ENCODE measurements at regions not wholly inside any gene's neighbourhood (a gene's known extent, or its start where the extent isn't known, plus 50 kb on each side); places are given as distances from the start of the nearest gene placed in this dataset.
A peak's percentile ranks its signal among the peaks of the same experiment; 100 is the strongest.
"Not testable (repeated sequence)": the region's sequence is repeated elsewhere in the genome, so short reads cannot be mapped to it uniquely, and the experiment has no call there.

DNA sequence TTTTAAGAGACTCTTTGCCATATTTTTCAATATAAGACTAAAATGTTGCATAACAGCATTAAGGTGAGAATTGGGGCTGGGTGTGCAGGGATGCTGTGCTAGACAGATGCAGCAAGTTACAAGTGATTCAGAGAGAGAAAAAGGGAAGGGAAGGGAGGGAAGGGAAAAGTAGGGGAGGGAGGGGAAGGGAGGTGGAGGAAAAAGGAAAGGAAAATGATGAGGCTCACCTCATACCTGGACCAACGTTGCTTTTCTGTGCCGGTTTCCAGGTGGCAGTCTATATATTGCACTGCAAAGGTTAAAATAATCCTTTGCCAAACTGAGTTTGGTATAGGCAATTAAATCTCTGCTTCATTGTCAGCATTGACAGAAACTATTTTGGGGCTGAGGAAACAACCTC is 155.4 kb upstream of the LAMA2 start:
- in situ Hi-C loops (cut with HindIII; ENCODE audit: low pct_unique_long_range_greater_than_20kb, low sequenced_read_pairs), result no loop called here
- TF ChIP-seq JUND (IDR thresholded peaks at IDR 0.05; ENCODE audit: low read depth), result no peak
- DNase-seq (ENCODE audit: low read depth in 1 of 2, low spot score in 1 of 2), result no peak

DNA sequence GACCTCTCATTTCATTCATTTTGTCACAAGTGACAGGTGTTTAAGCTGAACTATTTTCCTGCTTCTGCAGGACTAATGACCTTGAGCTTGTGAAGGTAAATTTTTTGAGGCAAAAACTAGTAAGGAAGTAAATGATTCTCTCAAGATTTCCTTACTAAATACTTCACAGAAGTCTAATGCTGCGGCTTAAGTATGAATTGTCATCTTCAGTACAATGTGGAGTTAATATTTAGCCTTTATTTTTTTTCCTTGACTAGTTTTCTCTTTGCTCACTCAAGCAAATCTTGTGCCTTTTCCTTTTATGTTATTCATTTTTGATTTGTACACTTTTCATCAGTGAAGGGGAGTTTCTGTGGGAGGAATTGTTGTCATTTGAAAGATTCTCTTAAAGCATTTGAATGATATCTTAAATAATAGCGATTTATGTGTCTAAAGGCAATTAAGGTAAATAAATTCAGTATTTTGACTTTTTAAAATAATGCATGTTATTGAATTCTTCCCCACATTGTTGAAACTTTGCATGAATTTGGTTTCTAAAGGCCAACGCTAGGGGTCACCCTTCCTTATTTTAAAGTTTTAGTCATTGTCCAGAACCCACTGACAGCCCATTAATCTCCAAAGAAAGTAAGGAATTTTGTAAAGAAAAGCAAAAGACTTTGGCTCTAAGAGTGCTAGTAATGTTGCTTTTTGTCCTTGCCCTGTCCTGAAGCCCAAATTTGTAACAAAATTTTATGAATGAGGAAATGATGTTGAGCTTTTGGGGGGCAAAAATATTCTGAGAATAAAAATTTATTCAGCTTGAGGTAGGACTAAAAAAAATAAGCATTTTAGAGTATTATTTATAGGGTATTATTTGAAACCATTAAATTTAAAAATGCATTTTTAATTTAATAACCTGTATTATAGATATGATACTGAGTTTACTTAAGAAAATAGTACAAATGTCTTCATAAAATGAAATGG is 157.4 kb upstream of the LAMA2 start:
- no peak for TF ChIP-seq JUND (IDR thresholded peaks at IDR 0.05; ENCODE audit: low read depth)
- in situ Hi-C loops (cut with HindIII; ENCODE audit: low pct_unique_long_range_greater_than_20kb, low sequenced_read_pairs), result no loop called here
- DNase-seq (ENCODE audit: low read depth in 1 of 2, low spot score in 1 of 2), result peak in 1 of 2 experiments; percentile 29

DNA sequence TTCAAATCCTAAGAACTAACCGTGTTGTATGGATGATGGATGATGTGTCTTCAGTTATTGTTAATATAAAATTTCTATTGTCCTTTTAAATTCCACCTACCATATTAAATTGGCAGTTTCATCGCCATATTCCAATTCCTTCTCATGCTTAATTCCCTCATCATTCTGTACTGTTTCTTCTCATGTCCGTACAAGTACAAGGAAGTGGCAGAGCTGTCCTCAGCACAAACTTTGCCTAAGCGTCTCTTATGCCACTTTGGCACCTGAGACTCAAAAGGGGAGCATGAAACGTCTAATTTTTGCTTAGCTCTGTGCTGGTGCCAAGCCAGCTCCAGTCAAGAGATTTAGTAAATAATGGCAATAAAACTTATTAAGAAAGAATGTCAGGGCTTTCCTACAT is 158.2 kb upstream of the LAMA2 start:
- no peak for DNase-seq (ENCODE audit: low read depth in 1 of 2, low spot score in 1 of 2)
- in situ Hi-C loops (cut with HindIII; ENCODE audit: low pct_unique_long_range_greater_than_20kb, low sequenced_read_pairs), result no loop called here
- TF ChIP-seq JUND (IDR thresholded peaks at IDR 0.05; ENCODE audit: low read depth), result no peak

DNA sequence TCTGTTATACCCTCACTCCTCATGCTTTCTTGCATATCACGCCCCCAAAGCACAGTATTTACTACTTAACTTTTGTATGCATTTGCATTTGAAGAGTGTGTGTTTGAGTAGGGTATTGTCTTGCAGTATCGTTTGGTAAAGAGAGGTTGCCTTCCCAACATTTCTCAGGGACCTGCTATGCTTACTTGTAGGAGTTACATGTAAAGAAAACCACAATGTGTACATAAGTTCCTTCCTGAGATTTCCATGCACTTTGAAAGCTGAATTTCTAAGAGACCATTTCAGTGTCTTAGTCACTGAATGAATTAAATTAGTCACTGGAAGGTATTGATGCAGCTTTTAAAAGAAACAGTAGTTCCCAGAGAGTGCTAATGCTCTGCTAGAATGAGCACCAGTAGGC is 159.3 kb upstream of the LAMA2 start:
- no peak for TF ChIP-seq JUND (IDR thresholded peaks at IDR 0.05; ENCODE audit: low read depth)
- DNase-seq (ENCODE audit: low read depth in 1 of 2, low spot score in 1 of 2), result no peak
- in situ Hi-C loops (cut with HindIII; ENCODE audit: low pct_unique_long_range_greater_than_20kb, low sequenced_read_pairs), result no loop called here

DNA sequence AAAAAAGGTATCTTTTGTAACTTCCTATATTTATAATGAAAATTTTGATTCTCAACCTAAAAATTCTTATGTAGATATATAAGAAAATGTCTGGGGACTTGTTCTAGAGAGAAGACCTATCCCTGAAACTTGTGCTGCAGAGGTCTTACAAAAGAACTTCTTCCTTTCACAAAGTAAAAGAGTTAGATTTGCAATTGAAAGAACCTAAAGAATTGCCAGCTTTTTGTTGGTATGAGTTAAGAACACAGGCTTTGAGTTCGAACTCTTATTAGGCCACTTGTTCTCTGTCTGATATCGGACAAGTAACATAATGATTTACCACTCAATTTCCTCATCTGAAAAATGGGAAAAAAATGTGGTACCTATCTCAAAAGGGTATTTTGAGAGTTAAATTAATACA is 162.0 kb upstream of the LAMA2 start:
- in situ Hi-C loops (cut with HindIII; ENCODE audit: low pct_unique_long_range_greater_than_20kb, low sequenced_read_pairs), result no loop called here
- DNase-seq (ENCODE audit: low read depth in 1 of 2, low spot score in 1 of 2), result no peak
- TF ChIP-seq JUND (IDR thresholded peaks at IDR 0.05; ENCODE audit: low read depth), result no peak

DNA sequence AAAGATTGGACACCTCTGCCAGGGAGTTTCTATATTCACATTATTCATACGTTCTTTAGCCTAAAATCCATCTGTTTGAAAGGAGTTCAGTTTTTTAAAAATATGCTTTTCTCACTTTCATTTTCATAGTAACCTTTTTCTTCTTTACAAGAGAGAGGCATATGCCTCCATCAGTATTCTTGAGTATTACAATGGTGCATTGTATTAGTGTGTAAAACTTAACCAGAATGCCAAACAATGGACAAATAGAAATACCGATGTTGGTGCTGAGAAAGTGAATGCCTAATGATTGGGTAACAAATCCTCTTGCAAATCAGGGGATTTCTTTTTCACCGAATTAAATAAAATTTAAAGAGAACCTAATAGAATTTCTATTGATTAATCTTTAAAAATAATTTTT is 163.2 kb upstream of the LAMA2 start:
- in situ Hi-C loops (cut with HindIII; ENCODE audit: low pct_unique_long_range_greater_than_20kb, low sequenced_read_pairs), result no loop called here
- TF ChIP-seq JUND (IDR thresholded peaks at IDR 0.05; ENCODE audit: low read depth), result no peak
- no peak for DNase-seq (ENCODE audit: low read depth in 1 of 2, low spot score in 1 of 2)

DNA sequence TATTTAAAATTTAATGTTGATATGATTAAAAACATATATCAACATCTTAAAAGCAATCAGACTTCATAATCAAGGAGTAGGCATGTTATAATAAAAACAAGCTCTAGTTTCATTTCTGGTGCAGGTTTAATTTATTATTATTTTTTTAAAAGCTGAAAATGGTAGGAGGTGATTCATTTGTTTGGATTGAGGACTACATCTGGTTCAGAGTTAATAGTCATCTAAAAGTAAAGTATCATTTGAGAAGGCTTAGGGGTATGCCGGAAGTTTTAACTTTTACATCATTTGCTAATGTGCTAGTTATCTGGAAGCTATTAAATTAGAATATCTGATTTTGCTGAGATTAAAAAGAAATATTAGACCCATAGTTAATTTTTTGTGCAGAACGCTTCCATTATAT is 169.5 kb upstream of the LAMA2 start:
- no peak for TF ChIP-seq JUND (IDR thresholded peaks at IDR 0.05; ENCODE audit: low read depth)
- DNase-seq (ENCODE audit: low read depth in 1 of 2, low spot score in 1 of 2), result no peak
- in situ Hi-C loops (cut with HindIII; ENCODE audit: low pct_unique_long_range_greater_than_20kb, low sequenced_read_pairs), result no loop called here

DNA sequence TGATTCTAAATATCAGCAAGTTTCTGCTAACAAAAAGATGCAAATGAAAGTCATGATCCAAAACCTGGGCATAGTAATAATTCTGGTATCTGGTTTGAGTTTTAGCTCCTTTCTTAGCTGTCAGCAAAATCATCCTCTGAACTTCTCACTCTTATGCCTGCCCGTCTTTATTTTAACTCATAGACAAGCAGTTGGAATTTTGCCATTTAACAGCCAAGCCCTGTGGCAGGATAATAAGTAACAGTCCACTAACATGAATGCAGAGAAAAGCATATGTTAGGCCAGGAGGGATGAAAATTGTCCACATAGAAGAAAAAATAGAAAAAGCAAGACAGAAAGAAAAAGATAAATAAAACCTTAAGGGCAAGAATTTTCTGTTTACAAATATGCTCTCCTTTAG is 170.0 kb upstream of the LAMA2 start:
- in situ Hi-C loops (cut with HindIII; ENCODE audit: low pct_unique_long_range_greater_than_20kb, low sequenced_read_pairs), result no loop called here
- no peak for TF ChIP-seq JUND (IDR thresholded peaks at IDR 0.05; ENCODE audit: low read depth)
- no peak for DNase-seq (ENCODE audit: low read depth in 1 of 2, low spot score in 1 of 2)

DNA sequence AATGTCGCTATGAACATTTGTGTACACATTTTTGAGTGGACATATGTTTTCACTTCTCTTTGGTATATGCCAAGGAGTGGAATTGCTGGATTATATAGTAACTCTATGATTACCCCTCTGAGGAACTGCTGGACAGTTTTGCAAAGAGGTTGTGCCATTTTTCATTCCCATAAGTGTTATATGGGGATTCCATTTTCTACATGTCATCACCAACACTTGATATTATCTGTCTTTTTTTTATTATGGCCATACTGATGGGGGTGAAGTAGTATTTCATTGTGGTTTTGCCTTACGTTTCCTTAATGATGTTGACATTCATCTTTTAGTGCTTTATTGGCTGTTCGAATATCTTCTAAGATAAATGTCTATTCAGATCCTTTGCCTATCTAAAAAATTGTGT is 171.8 kb upstream of the LAMA2 start:
- no peak for DNase-seq (ENCODE audit: low read depth in 1 of 2, low spot score in 1 of 2)
- TF ChIP-seq JUND (IDR thresholded peaks at IDR 0.05; ENCODE audit: low read depth), result no peak
- in situ Hi-C loops (cut with HindIII; ENCODE audit: low pct_unique_long_range_greater_than_20kb, low sequenced_read_pairs), result no loop called here

DNA sequence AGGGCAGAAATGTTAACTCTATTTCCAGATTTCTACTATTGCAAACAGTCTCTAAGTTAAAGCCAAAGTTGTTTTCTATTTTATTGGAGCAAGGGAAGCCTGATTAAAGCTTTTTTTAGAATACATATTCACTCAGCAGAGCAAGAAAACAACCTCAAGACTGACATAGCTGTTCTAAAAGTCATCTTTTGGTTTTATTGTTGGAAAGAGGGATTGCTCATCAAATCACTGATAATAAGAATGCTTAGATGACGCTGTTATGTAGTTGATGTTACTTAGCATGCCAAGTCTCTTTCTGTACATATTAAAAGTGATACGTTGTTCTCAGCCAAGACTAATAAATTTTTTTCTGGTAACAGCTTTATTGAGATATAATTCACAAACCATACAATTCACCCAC is 172.6 kb upstream of the LAMA2 start:
- no peak for TF ChIP-seq JUND (IDR thresholded peaks at IDR 0.05; ENCODE audit: low read depth)
- in situ Hi-C loops (cut with HindIII; ENCODE audit: low pct_unique_long_range_greater_than_20kb, low sequenced_read_pairs), result no loop called here
- DNase-seq (ENCODE audit: low read depth in 1 of 2, low spot score in 1 of 2), result no peak

DNA sequence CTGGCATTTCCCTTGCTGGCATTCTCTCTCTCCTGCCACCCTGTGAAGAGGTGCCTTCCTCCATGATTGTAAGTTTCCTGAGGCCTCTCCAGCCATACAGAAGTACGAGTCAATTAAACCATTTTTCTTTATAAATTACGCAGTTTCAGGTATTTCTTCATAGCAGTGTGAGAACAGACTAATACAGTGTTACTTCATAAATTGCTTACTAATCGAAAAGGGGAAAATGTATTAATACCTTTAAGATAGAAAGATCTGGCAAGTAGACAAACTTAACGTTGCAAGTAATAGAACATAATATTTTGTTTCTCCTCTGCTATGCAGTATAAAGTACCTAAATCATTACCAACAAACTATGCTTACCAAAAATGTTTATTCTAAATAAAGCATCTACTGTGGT is 178.3 kb upstream of the LAMA2 start:
- in situ Hi-C loops (cut with HindIII; ENCODE audit: low pct_unique_long_range_greater_than_20kb, low sequenced_read_pairs), result no loop called here
- no peak for TF ChIP-seq JUND (IDR thresholded peaks at IDR 0.05; ENCODE audit: low read depth)
- DNase-seq (ENCODE audit: low read depth in 1 of 2, low spot score in 1 of 2), result no peak

DNA sequence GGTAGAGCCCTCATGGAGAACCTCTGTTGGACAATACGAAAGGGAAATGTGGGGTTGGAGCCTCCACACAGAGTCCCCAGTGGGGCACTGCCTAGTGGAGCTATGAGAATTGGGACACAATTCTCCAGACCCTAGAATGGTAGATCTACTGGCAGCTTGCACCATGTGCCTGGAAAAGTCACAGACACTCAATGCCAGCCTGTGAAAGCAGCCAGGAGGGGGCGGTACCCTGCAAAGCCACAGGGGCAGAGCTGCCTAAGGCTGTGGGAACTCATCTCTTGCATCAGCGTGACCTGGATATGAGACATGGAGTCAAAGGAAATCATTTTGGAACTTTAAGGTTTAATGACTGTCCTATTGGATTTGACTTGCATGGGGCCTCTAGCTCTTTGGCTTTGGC is 179.1 kb upstream of the LAMA2 start:
- DNase-seq (ENCODE audit: low read depth in 1 of 2, low spot score in 1 of 2); in situ Hi-C loops (cut with HindIII; ENCODE audit: low pct_unique_long_range_greater_than_20kb, low sequenced_read_pairs): not testable (repeated sequence)

DNA sequence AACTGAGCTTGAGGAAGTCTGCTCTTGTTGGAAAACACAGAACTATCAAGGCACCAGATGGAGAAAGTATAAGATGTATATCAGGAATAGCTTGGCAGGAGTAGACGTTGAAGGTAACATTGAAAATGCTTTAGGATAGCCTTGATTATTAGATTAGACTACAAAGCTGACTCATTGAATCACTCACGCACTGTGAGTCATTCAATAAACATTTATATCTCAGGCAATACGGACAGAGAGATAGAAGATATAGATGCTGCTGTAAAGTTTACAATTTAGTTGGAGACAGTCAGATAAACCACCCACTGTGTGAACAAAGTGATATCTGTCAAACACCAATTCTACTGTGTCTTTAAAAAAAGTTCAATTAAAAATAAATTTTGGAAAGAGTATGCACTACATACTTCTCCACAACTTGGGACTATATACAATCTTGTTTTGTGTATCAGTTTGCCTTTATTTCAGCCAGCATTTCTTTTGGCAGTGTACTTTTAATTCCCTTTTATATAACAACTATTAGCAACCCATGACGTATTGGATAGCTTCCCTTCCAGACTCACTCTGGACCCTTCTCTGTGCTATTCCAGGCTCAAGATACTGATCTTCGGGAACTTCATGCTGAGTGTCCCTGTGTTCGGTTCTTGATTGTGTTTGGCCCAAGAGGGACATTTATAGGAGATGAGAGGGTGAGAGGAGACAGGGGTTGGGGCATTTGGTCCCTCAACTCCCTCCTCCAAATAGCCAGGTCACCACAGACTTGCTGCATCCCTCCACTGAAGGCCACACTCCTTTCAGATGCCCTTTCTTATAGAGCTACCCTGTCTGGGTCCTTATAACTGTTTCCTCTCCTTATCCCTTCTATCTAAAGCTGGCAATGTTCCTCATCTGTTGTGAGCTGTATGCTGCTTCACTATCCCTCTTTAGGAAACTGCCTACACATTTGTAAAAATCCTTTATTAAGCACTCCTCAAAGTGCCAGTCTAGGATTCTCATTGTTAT is 176.6 kb upstream of the PTPRK start:
- TF ChIP-seq JUND (IDR thresholded peaks at IDR 0.05; ENCODE audit: low read depth), result no peak
- in situ Hi-C loops (cut with HindIII; ENCODE audit: low pct_unique_long_range_greater_than_20kb, low sequenced_read_pairs), result no loop called here
- DNase-seq (ENCODE audit: low read depth in 1 of 2, low spot score in 1 of 2), result no peak
